HL-60 (cell line): ENCODE measurements at regions not wholly inside any gene's neighbourhood (a gene's known extent, or its start where the extent isn't known, plus 50 kb on each side); places are given as distances from the start of the nearest gene placed in this dataset.

Source experiments
- DNase-seq, 2 experiments: peaks; one replicate each; pipeline ENCODE4 v3.0.0-alpha.2; 2010 to 2020; ENCODE audit warnings: low read depth in 1 of 2, low spot score in 1 of 2
- H3K27ac ChIP-seq: fragments of 250-450 bp; sonication (Bioruptor Pico); replicated peaks from 2 replicates; pipeline ENCODE4 v1.5.1; 2020; ENCODE audit warnings: mild to moderate bottlenecking, moderate library complexity
- H3K27me3 ChIP-seq: fragments of 250-450 bp; sonication (Bioruptor Pico); 2 replicates; pipeline ENCODE4 v1.5.1; 2021; ENCODE audit warnings: mild to moderate bottlenecking, moderate library complexity; ENCODE audit not compliant: insufficient read depth, poor library complexity, severe bottlenecking
- H3K4me3 ChIP-seq: replicated peaks from 2 replicates; pipeline ENCODE4 v1.5.1; 2011; ENCODE audit warnings: mild to moderate bottlenecking, control low read depth, low read length; ENCODE audit not compliant: insufficient read depth
- REST ChIP-seq: IDR thresholded peaks from 2 replicates; pipeline ENCODE4 v1.6.1; 2012; ENCODE audit warnings: low read depth; ENCODE audit not compliant: insufficient replicate concordance

GRCh38 chr6:142700671-142701312 is 244.2 kb downstream of the HIVEP2 start:
- Histone ChIP-seq H3K27ac (no peak overlapping the region), H3K27me3 (no peaks in the 10 kb centered on the region), H3K4me3 (no peak overlapping the region)
- DNase-seq, result no peak
- TF ChIP-seq REST, result no peak
